Neutrophil (primary cell): ENCODE measurements at regions not wholly inside any gene's neighbourhood (a gene's known extent, or its start where the extent isn't known, plus 50 kb on each side); places are given as distances from the start of the nearest gene placed in this dataset.

Source experiments
- H3K27ac ChIP-seq: fragments of 200-600 bp; sonication (generic); 2 replicates; pipeline ENCODE4 v1.5.1; 2016; ENCODE audit warnings: mild to moderate bottlenecking, moderate library complexity
- H3K27me3 ChIP-seq: fragments of 200-600 bp; sonication (generic); 2 replicates; pipeline ENCODE4 v1.6.0; 2016; ENCODE audit warnings: mild to moderate bottlenecking
- H3K36me3 ChIP-seq: fragments of 200-600 bp; sonication (generic); 2 replicates; pipeline ENCODE4 v1.5.1; 2017
- H3K4me1 ChIP-seq, 2 experiments: fragments of 200-600 bp in 1 of 2; sonication (generic) in 1 of 2; 1 replicate in 1 of 2; 2 replicates in 1 of 2; pipeline versions ENCODE4 v1.5.1 to v1.6.1; 2013 to 2016; ENCODE audit warnings: low read depth in 1 of 2, low read length in 1 of 2, mild to moderate bottlenecking in 1 of 2, moderate library complexity in 1 of 2; ENCODE audit not compliant: control insufficient read depth in 1 of 2, insufficient read depth in 1 of 2
- H3K4me3 ChIP-seq, 2 experiments: fragments of 200-600 bp in 1 of 2; sonication (generic) in 1 of 2; 1 replicate in 1 of 2; 2 replicates in 1 of 2; pipeline ENCODE4 v1.5.1; 2013 to 2016; ENCODE audit warnings: low read depth in 1 of 2, low read length in 1 of 2, mild to moderate bottlenecking in 1 of 2, moderate library complexity in 1 of 2
- H3K9me3 ChIP-seq: fragments of 200-600 bp; sonication (generic); 2 replicates; pipeline ENCODE4 v1.5.1; 2016
- TF ChIP-seq, protein P1 (sequence below): fragments of 200-600 bp; sonication (generic); IDR thresholded peaks from 2 replicates; pipeline ENCODE4 v1.5.1; 2016; ENCODE audit warnings: antibody characterized with exemption

DNA sequence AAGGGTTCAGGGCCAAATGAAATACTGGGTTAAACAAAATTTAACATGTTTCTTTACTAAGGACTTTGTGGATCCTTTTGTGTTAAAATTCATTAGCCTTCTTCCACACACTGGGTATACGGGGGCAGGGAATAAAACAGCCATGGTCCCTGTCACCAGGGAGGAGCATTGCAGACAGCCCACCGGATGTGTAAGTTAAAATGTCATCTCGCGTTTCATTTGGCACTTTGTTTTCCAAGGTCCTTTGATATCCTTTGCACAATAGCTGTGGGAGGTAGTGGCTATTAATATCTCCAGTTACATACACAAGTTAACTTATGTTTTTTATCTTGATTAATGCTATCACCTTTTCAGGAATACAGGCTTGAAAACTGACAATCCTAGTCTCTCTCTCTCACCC, 172.7 kb downstream of the BARHL2 start:
- H3K4me3 ChIP-seq = no peak overlapping the region
- no peaks in the 10 kb centered on the region for H3K9me3 ChIP-seq
- H3K36me3 ChIP-seq = no peaks in the 10 kb centered on the region
- H3K27me3 ChIP-seq = no peaks in the 10 kb centered on the region
- no peak overlapping the region for H3K27ac ChIP-seq
- no peaks in the 10 kb centered on the region for H3K4me1 ChIP-seq
- TF ChIP-seq, protein P1, sequence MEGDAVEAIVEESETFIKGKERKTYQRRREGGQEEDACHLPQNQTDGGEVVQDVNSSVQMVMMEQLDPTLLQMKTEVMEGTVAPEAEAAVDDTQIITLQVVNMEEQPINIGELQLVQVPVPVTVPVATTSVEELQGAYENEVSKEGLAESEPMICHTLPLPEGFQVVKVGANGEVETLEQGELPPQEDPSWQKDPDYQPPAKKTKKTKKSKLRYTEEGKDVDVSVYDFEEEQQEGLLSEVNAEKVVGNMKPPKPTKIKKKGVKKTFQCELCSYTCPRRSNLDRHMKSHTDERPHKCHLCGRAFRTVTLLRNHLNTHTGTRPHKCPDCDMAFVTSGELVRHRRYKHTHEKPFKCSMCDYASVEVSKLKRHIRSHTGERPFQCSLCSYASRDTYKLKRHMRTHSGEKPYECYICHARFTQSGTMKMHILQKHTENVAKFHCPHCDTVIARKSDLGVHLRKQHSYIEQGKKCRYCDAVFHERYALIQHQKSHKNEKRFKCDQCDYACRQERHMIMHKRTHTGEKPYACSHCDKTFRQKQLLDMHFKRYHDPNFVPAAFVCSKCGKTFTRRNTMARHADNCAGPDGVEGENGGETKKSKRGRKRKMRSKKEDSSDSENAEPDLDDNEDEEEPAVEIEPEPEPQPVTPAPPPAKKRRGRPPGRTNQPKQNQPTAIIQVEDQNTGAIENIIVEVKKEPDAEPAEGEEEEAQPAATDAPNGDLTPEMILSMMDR = no peak

DNA sequence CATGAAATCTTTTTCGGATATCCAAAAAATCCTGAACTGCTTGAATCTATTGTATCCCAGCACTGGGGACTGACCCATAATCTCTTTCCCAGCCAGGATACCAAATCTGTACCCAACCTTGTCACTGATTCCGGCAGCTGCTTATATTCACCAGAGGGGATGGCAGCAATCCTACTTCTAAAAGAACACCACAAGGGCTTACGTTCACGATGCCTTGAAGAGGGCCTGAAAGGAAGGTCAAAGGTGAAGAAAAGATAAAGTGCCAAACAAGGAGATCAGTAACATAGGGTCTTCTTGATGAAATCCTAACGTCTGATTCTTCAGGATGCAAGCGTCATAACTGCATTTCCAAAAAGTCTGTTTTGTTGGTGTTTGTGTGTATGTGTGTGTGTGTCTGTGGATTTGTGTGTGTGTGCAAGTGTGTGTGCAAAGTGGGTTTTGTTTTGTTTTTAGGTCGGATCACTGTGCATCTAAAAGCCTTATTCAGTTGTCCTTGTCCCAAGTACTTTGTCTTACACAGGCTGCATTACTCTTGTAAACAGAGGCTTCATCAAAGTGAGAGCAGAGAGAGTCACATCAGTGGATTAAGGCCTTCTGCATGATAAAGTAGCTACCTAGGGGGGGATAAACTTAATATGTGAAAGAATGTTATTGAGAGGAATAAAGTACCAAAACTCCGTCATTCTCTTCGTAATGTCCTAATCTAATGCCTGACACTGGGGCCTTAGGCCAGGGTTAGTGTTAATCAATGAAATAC, 179.3 kb downstream of the BARHL2 start:
- Histone ChIP-seq H3K27me3 (no peaks in the 10 kb centered on the region), H3K9me3 (no peaks in the 10 kb centered on the region), H3K27ac (no peak overlapping the region), H3K4me3 (no peak overlapping the region), H3K4me1 (no peaks in the 10 kb centered on the region), H3K36me3 (no peaks in the 10 kb centered on the region)
- TF ChIP-seq, protein P1 = no peak

DNA sequence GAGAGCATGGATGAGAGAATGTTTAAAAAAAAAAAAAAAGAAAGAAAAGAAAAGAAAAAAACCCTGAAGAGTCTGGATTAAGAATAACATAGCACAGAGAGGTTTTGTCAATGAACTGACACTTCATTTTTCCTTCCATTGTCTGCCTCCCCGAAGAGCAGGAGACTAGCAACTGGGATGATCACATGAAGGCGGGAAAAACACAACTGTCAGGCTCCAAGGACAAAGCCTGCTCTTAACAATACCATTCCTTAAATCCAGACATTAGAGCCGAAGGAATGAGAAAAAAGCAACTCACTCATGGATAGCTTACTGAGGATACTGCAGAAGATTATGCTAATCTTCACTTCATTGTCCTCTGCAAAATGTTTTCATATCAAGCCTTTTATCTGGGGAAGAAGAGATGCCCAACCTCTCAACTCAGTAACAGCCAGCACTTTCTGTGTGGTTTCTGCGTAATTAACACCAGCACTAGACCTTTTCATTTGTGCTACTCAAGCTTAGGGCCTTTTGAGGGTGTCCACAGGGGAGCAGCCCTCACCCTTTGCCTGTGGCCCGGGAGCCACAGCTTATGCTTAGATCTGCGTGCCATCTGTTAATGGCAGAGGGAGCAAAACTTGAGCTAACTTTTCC, 182.3 kb downstream of the BARHL2 start:
- H3K27me3 ChIP-seq = no peaks in the 10 kb centered on the region
- H3K4me3 ChIP-seq = no peak overlapping the region
- no peaks in the 10 kb centered on the region for H3K4me1 ChIP-seq
- H3K9me3 ChIP-seq = no peaks in the 10 kb centered on the region
- no peaks in the 10 kb centered on the region for H3K36me3 ChIP-seq
- TF ChIP-seq, protein P1 = no peak
- H3K27ac ChIP-seq = no peak overlapping the region

DNA sequence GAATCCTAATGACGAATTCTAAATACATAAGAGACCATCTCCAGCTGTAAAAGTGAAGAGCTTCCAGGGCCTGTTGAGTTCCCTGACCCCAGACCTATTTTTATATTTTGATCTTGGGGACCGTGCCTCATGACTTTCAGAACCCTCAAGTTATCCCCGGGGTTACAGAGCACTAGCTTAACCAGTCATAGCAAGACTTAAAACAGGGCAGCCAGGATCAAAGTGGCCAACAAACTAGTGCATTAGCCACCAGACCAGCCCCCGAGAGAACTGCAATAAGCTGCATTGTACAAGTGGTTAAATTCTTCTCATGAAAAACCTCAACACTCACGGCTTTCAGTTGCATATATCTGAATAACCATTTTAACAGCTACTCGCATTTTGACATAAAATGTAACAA, 183.0 kb downstream of the BARHL2 start:
- TF ChIP-seq, protein P1 = no peak
- Histone ChIP-seq H3K4me1 (no peaks in the 10 kb centered on the region), H3K4me3 (no peak overlapping the region), H3K27me3 (no peaks in the 10 kb centered on the region), H3K27ac (no peak overlapping the region), H3K9me3 (no peaks in the 10 kb centered on the region), H3K36me3 (no peaks in the 10 kb centered on the region)

DNA sequence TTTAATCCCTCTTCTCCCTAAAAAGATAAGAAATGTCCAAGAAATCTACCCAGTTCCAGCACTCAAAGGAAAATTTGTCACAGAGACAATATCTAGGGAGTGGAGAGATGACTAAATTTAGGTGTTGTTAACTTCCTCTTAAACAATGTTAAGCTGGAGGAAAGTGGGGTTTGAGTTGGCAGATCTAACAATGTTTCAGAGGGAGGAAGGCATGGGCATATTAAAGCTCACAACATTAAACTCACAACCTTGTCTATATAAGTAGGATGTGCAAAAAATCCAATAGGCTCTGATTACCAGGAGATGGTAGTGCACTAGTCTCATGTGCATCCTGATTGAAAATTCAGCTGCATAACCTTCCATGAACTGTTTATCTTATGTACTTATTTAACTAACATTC, 190.1 kb downstream of the BARHL2 start:
- Histone ChIP-seq H3K4me1 (no peaks in the 10 kb centered on the region), H3K4me3 (no peak overlapping the region), H3K27me3 (no peaks in the 10 kb centered on the region), H3K36me3 (no peaks in the 10 kb centered on the region), H3K9me3 (no peaks in the 10 kb centered on the region), H3K27ac (no peak overlapping the region)
- TF ChIP-seq, protein P1 = no peak
